Large intestine (tissue), 3 donors: ENCODE measurements at regions not wholly inside any gene's neighbourhood (a gene's known extent, or its start where the extent isn't known, plus 50 kb on each side); places are given as distances from the start of the nearest gene placed in this dataset.
"Not testable (repeated sequence)": the region's sequence is repeated elsewhere in the genome, so short reads cannot be mapped to it uniquely, and the experiment has no call there.

Experiments used
- DNase-seq, 2 donors: peaks; one replicate each; pipeline versions ENCODE4 v3.0.0 to v3.0.0-alpha.2; 2013
- H3K27ac ChIP-seq: one replicate; pipeline ENCODE4 v1.5.1; 2013; ENCODE audit warnings: low read length
- H3K27me3 ChIP-seq: 2 replicates; pipeline ENCODE4 v1.6.1; 2013; ENCODE audit warnings: low read length; ENCODE audit not compliant: control insufficient read depth, insufficient read depth
- H3K36me3 ChIP-seq: 2 replicates; pipeline ENCODE4 v1.6.1; 2013; ENCODE audit warnings: low read length; ENCODE audit not compliant: control insufficient read depth, insufficient read depth
- H3K4me1 ChIP-seq: one replicate; pipeline ENCODE4 v1.6.1; 2013; ENCODE audit warnings: low read length; ENCODE audit not compliant: control insufficient read depth, insufficient read depth
- H3K4me3 ChIP-seq: one replicate; pipeline ENCODE4 v1.5.1; 2013; ENCODE audit warnings: low read length
- H3K9me3 ChIP-seq: one replicate; pipeline ENCODE4 v1.6.1; 2013; ENCODE audit warnings: mild to moderate bottlenecking, low read depth, low read length, moderate library complexity; ENCODE audit not compliant: control insufficient read depth
- WGBS: methylation state at CpG from one replicate; pipeline ENCODE4 v1.1.5; 2013; ENCODE audit warnings: low lambda C conversion rate; ENCODE audit not compliant: insufficient coverage; 5-methylcytosine and 5-hydroxymethylcytosine counted together

GRCh38 chr2:37740164-37740739 is 68.8 kb upstream of the CDC42EP3 start:
- no peak overlapping the region for H3K27ac ChIP-seq
- DNase-seq = no peak
- no peaks in the 10 kb centered on the region for H3K27me3 ChIP-seq
- H3K4me1 ChIP-seq = no peaks in the 10 kb centered on the region
- WGBS = 83% methylated on average over 1 of the region's 3 CpGs
- no peak overlapping the region for H3K4me3 ChIP-seq
- no peaks in the 10 kb centered on the region for H3K9me3 ChIP-seq
- H3K36me3 ChIP-seq = no peaks in the 10 kb centered on the region

DNA sequence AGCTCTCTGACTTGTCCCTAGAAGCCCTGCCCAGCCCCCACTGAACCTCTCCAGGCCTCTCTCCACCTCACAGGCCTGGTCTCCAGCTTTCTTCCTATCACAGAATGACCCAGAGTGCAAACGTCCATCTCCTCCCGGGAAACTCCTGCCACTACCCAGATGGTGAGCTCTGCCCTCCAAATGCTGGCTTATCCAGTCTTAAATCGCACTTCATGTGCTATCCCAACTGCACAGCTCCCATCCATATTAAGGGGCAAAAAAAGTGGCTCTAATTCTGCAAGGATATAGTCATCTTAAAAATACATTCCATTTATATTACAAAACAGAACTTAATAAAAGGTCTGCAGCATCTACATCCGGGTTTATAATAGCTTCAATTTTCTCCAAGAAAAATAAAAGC is 70.8 kb upstream of the CDC42EP3 start:
- Histone ChIP-seq H3K9me3 (no peaks in the 10 kb centered on the region), H3K4me1 (no peaks in the 10 kb centered on the region), H3K36me3 (no peaks in the 10 kb centered on the region), H3K27ac (no peak overlapping the region), H3K27me3 (no peaks in the 10 kb centered on the region), H3K4me3 (no peak overlapping the region)
- WGBS = no CpG with 5 or more reads among the region's 4 CpGs
- no peak for DNase-seq

GRCh38 chr2:37744010-37744409 is 72.6 kb upstream of the CDC42EP3 start:
- no peaks in the 10 kb centered on the region for H3K9me3 ChIP-seq
- no peaks in the 10 kb centered on the region for H3K27me3 ChIP-seq
- H3K4me3 ChIP-seq = no peak overlapping the region
- no peaks in the 10 kb centered on the region for H3K36me3 ChIP-seq
- no peak overlapping the region for H3K27ac ChIP-seq
- WGBS = no CpG with 5 or more reads among the region's 3 CpGs
- DNase-seq = no peak
- H3K4me1 ChIP-seq = no peaks in the 10 kb centered on the region

GRCh38 chr2:37744961-37745360 is 73.5 kb upstream of the CDC42EP3 start:
- not testable (repeated sequence) for H3K27ac ChIP-seq, H3K36me3 ChIP-seq, DNase-seq, H3K4me1 ChIP-seq, H3K27me3 ChIP-seq, H3K4me3 ChIP-seq, H3K9me3 ChIP-seq

- H3K36me3 ChIP-seq, H3K9me3 ChIP-seq, DNase-seq, H3K4me1 ChIP-seq, H3K4me3 ChIP-seq, H3K27ac ChIP-seq, H3K27me3 ChIP-seq: not testable (repeated sequence)
- no CpG with 5 or more reads among the region's 1 CpG for WGBS
These were observed 74.6 kb upstream of the CDC42EP3 start for GRCh38 chr2:37746011-37746410.

DNA sequence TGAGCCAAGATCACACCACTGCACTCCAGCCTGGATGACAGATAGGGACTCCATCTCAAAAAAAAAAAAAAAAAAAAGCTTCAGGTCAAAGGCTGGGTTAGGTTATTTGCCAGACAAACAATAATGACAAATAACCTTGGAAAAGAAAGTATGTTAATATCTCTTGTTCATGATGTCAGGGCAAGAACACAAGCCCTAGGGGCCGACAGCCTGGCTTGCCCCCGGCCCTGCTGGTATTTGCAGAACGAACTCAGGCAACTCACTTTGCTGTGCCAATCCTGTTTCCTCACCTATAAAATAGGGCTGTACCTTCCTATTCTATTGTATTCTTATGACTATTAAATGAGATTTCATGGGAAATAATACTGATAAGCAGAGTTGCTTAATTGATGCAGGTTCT is 75.4 kb upstream of the CDC42EP3 start:
- no peak for DNase-seq
- no peaks in the 10 kb centered on the region for H3K9me3 ChIP-seq
- no peaks in the 10 kb centered on the region for H3K27me3 ChIP-seq
- WGBS = no CpG with 5 or more reads among the region's 3 CpGs
- no peak overlapping the region for H3K27ac ChIP-seq
- H3K36me3 ChIP-seq = no peaks in the 10 kb centered on the region
- H3K4me3 ChIP-seq = no peak overlapping the region
- H3K4me1 ChIP-seq = no peaks in the 10 kb centered on the region

- Histone ChIP-seq H3K27me3 (no peaks in the 10 kb centered on the region), H3K4me1 (no peaks in the 10 kb centered on the region), H3K9me3 (no peaks in the 10 kb centered on the region), H3K4me3 (no peak overlapping the region), H3K27ac (no peak overlapping the region), H3K36me3 (no peaks in the 10 kb centered on the region)
- no peak for DNase-seq
- 90% methylated on average over 2 of the region's 4 CpGs for WGBS
These were observed 77.1 kb upstream of the CDC42EP3 start for GRCh38 chr2:37748541-37748940.

- H3K4me1 ChIP-seq, H3K36me3 ChIP-seq, H3K9me3 ChIP-seq, H3K4me3 ChIP-seq, DNase-seq, H3K27me3 ChIP-seq, H3K27ac ChIP-seq: not testable (repeated sequence)
These were observed 78.8 kb upstream of the CDC42EP3 start for GRCh38 chr2:37750286-37750685.

DNA sequence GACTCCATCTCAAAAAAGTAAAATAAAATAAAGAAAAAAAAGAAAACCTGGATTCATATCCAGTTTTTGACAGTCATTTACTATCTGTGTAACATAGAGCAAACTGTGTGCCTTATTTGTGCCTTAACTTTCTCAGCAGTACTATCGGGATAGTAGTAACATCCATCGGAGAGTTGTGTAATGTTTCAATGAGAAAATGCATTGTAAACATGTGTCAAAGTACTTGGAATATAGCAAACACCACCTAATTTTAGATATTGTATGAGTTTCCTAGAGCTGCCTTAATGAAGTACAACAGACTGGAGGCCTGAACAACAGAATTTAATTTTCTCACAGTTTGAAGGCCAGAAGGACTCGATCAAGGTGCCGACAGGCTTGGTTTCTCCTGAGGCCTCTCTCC is 81.3 kb upstream of the CDC42EP3 start:
- Histone ChIP-seq H3K36me3 (no peaks in the 10 kb centered on the region), H3K27me3 (no peaks in the 10 kb centered on the region), H3K27ac (no peak overlapping the region), H3K4me3 (no peak overlapping the region), H3K4me1 (no peaks in the 10 kb centered on the region), H3K9me3 (no peaks in the 10 kb centered on the region)
- no CpG with 5 or more reads among the region's 4 CpGs for WGBS
- no peak for DNase-seq

- H3K4me1 ChIP-seq = no peaks in the 10 kb centered on the region
- 70% methylated on average over 2 of the region's 8 CpGs for WGBS
- DNase-seq = no peak
- H3K4me3 ChIP-seq = no peak overlapping the region
- H3K36me3 ChIP-seq = no peaks in the 10 kb centered on the region
- no peak overlapping the region for H3K27ac ChIP-seq
- no peaks in the 10 kb centered on the region for H3K27me3 ChIP-seq
- H3K9me3 ChIP-seq = no peaks in the 10 kb centered on the region
These were observed 82.3 kb upstream of the CDC42EP3 start for GRCh38 chr2:37753758-37754157.

DNA sequence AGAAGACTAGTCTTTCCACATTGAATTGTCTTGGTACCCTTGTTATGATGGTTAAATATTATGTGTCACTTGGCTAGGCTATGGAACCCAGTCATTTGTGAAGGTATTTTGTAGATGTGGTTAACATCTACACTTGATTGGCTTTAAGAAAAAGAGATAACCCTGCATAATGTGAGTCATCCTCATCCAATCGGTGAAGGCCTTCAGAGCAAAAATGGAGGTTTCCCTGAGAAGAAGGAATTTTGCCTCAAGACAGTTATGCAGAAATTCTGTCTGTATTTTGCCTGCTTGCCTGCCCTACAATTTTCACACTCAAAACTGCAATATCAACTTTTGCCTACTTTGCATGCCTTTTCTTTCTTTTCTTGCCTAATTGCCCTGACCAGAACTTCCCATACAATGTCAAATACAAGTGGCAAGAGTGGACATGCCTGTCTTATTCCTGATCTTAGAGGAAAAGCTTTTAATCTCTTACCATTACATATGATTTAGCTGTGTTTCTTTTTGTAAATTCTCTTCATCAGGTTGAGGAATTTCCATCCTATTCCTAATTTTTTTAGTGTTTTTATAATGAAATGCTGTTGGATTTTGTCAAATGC is 84.6 kb upstream of the CDC42EP3 start:
- not testable (repeated sequence) for H3K4me1 ChIP-seq, DNase-seq, H3K4me3 ChIP-seq, H3K36me3 ChIP-seq, H3K9me3 ChIP-seq, H3K27ac ChIP-seq, H3K27me3 ChIP-seq
- no CpG with 5 or more reads among the region's 1 CpG for WGBS
